HG03103 (cell line): ENCODE measurements at regions not wholly inside any gene's neighbourhood (a gene's known extent, or its start where the extent isn't known, plus 50 kb on each side); places are given as distances from the start of the nearest gene placed in this dataset.
"Not testable (repeated sequence)": the region's sequence is repeated elsewhere in the genome, so short reads cannot be mapped to it uniquely, and the experiment has no call there.

Source experiments
- ATAC-seq: cut with Tn5 transposase; IDR thresholded peaks from one replicate; pipeline ENCODE4 v1.9.1; 2021; ENCODE audit warnings: low read depth; ENCODE audit not compliant: unreplicated experiment

DNA sequence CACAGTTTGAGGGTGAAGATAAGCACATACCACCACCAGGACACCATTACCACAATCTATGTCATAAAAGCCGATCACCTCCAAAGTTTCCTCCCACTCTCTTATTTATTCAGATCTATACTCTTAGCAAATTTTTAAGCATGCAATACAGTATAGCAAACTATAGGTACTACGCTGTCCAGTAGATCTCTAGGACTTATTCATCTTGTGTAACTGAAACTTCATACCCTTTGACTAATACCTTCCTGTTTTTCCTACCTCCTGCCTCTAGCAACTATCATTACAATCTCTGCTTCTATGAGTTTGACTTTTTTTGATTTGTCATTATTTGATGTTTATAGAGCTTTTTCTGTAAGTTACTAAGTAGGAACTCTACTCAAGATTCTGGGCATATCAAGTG lies 84.5 kb upstream of the MANSC4 start:
- ATAC-seq, result no peak

DNA sequence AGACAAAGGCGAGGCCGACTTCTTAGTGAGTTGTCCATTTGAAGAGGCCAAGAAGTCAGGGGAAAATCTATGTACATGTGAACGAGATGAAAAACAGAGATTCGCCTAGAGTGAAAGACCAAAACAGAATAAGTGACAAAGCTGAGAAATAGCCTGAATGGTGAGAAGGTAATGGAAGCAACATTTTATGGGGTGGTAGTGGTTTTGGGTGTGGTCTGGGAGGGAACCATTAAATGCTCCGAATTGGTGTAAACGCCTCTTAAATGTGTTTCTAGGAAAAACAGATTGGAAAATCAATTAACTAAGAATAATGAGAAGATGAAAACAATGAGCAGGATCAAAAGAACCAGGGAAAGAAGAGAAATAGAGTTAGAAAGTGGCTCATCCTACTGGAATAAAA lies 83.8 kb upstream of the MANSC4 start:
- ATAC-seq, result no peak

GRCh38 chr12:27861428-27862167 lies 81.6 kb upstream of the MANSC4 start:
- no peak for ATAC-seq

DNA sequence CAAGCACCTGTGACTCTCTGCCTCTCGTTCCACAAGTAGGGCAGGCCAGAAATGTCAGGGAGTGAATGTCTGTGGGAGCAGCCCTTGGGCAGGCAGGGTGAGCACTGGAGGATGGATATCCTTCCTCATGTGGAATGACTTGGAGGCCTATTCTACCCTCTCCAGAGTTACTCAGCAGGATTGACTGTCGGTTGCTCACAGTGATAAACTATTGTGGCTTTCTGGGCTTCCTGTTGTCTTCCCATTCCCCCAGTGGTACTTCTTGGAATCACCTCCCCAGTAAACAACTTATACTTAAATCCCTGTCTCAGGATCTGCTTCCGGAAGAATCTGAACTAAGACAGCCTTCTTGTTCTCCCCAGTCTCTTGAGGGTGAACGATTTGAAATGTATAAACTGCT lies 79.6 kb upstream of the MANSC4 start:
- ATAC-seq, result no peak

DNA sequence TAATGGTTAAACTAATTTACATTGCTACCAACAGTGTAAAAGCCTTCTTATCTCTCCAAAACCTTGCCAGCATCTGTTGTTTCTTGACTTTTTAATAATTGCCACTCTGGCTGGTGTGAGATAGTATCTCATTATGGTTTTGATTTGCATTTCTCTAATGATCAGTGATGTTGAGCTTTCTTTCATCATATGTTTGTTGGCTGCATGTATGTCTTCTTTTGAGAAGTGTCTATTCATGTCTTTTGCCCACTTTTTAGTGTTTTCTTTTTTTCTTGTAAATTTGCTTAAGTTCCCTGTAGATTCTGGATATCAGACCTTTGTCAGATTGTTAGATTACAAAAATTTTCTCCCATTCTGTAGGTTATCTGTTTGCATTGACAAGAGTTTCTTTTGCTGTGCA lies 77.0 kb upstream of the MANSC4 start:
- ATAC-seq, result not testable (repeated sequence)

DNA sequence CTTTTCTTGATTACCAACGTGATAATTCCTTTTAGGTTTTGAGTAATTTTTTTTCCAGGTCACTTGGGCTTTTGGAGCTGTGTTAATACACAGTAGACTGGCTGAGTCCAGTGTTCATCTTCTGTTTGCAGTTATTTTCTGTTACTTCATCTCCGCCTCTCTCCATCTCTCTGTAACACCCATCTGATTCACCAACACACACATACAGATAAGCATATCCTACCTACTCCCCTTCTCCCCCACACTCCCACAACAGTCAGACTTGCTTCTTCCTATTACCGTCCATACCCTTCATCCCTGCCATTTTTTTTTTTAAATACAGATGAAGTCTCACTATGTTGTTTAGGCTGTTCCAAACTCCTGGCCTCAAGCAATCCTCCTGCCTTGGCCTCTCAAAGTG lies 72.7 kb upstream of the MANSC4 start:
- ATAC-seq, result no peak
